ENCODE measurements at regions not wholly inside any gene's neighbourhood (a gene's known extent, or its start where the extent isn't known, plus 50 kb on each side); places are given as distances from the start of the nearest gene placed in this dataset.

GRCh38 chr12:58296863-58297262, 355.5 kb downstream of the ATP23 start:
- H3K9me3 ChIP-seq (ENCODE audit: control extremely low read depth in 1 of 3, control insufficient read depth in 2 of 3, insufficient read depth in 1 of 3, low read length in 2 of 3) = no peaks in the 10 kb centered on the region
- peaks cover 4% of the 10 kb centered on the region for H3K27me3 Mint-ChIP-seq
- CTCF ChIA-PET = no interaction called here
- intact Hi-C loops (cut with micrococcal nuclease) = no loop called here
- no peaks in the 10 kb centered on the region for H4K20me1 ChIP-seq (ENCODE audit: control insufficient read depth, insufficient read depth, low read length, poor library complexity, severe bottlenecking)
- no peaks in the 10 kb centered on the region for H3K36me3 ChIP-seq (replicated peaks in 1 of 2; ENCODE audit: control extremely low read depth in 1 of 2, control insufficient read depth in 1 of 2, extremely low read depth in 1 of 2, insufficient read depth in 2 of 2, low read length in 1 of 2)
- no peak overlapping the region for H3K27ac ChIP-seq (ENCODE audit: low read length in 2 of 2)
- no peak for DNase-seq
- no peak for TF ChIP-seq CTCF (IDR thresholded peaks at IDR 0.05)
- no peak for TF ChIP-seq EZH2 (IDR thresholded peaks at IDR 0.05; ENCODE audit: borderline replicate concordance, insufficient read depth, low read depth, low read length, poor library complexity, severe bottlenecking)
- H3K27me3 ChIP-seq (replicated peaks in 1 of 4; ENCODE audit: control extremely low read depth in 1 of 4, control insufficient read depth in 3 of 4, insufficient read depth in 4 of 4, low read length in 3 of 4) = peaks cover 0 to 2% (median 0%) of the 10 kb centered on the region in 4 experiments
- H3K4me1 ChIP-seq (ENCODE audit: control insufficient read depth in 2 of 2, insufficient read depth in 2 of 2, low read length in 2 of 2) = no peaks in the 10 kb centered on the region
- no peak overlapping the region for H2AFZ ChIP-seq (ENCODE audit: insufficient read depth, low read depth, low read length, poor library complexity, severe bottlenecking)
- POLR2A ChIA-PET = no interaction called here
- H3K9ac ChIP-seq (ENCODE audit: low read length) = no peak overlapping the region
- H3K4me3 ChIP-seq (ENCODE audit: control extremely low read depth in 1 of 5, extremely low read depth in 1 of 5, insufficient read depth in 1 of 5, low read depth in 2 of 5, low read length in 4 of 5) = no peak overlapping the region
- no peak for ATAC-seq (ENCODE audit: low read depth)
- no peak overlapping the region for H3K4me3 Mint-ChIP-seq
- H3K27ac Mint-ChIP-seq = no peak overlapping the region
- no peaks in the 10 kb centered on the region for H3K79me2 ChIP-seq (ENCODE audit: control insufficient read depth, insufficient read depth, low read length)
- no peak overlapping the region for H3K4me2 ChIP-seq (replicated peaks; ENCODE audit: low read depth, low read length, poor library complexity, severe bottlenecking)
- H3K4me1 Mint-ChIP-seq = no peaks in the 10 kb centered on the region
- H3K9me3 Mint-ChIP-seq (ENCODE audit: insufficient read depth) = no peaks in the 10 kb centered on the region
- WGBS (ENCODE audit: insufficient coverage) = 79% methylated on average over 2 of the region's 4 CpGs

DNA sequence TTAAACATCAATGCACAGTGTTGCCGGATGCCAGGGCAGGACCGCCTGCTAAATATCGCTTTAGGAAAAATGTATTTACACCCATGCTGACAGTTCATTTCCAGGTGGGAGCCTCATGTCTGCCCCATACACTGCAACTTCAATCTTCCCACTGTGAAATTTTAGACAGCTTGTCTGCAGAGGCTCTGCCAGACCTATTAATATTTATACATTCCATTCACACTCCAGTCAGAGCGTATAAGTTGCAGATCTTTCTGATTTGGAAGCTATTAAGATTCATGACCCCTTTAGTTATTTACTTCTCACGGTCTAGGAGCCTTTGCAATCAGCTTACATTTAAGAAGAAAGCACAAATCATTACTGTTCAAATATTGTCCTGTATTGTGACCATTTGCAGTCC, 357.4 kb downstream of the ATP23 start:
- no peak overlapping the region for H2AFZ ChIP-seq (ENCODE audit: insufficient read depth, low read depth, low read length, poor library complexity, severe bottlenecking)
- CTCF ChIA-PET = no interaction called here
- POLR2A ChIA-PET = no interaction called here
- peaks cover 0 to 2% (median 0%) of the 10 kb centered on the region in 4 experiments for H3K27me3 ChIP-seq (replicated peaks in 1 of 4; ENCODE audit: control extremely low read depth in 1 of 4, control insufficient read depth in 3 of 4, insufficient read depth in 4 of 4, low read length in 3 of 4)
- H3K4me2 ChIP-seq (replicated peaks; ENCODE audit: low read depth, low read length, poor library complexity, severe bottlenecking) = no peak overlapping the region
- Mint-ChIP-seq H3K27ac (no peak overlapping the region), H3K27me3 (peaks cover 4% of the 10 kb centered on the region), H3K9me3 (ENCODE audit: insufficient read depth) (no peaks in the 10 kb centered on the region), H3K4me3 (no peak overlapping the region), H3K4me1 (no peaks in the 10 kb centered on the region)
- 100% methylated on average over 2 of the region's 5 CpGs for WGBS (ENCODE audit: insufficient coverage)
- H3K9me3 ChIP-seq (ENCODE audit: control extremely low read depth in 1 of 3, control insufficient read depth in 2 of 3, insufficient read depth in 1 of 3, low read length in 2 of 3) = no peaks in the 10 kb centered on the region
- ATAC-seq (ENCODE audit: low read depth) = no peak
- H3K9ac ChIP-seq (ENCODE audit: low read length) = no peak overlapping the region
- H3K27ac ChIP-seq (ENCODE audit: low read length in 2 of 2) = no peak overlapping the region
- no peaks in the 10 kb centered on the region for H4K20me1 ChIP-seq (ENCODE audit: control insufficient read depth, insufficient read depth, low read length, poor library complexity, severe bottlenecking)
- no peak overlapping the region for H3K4me3 ChIP-seq (ENCODE audit: control extremely low read depth in 1 of 5, extremely low read depth in 1 of 5, insufficient read depth in 1 of 5, low read depth in 2 of 5, low read length in 4 of 5)
- TF ChIP-seq EZH2 (IDR thresholded peaks at IDR 0.05; ENCODE audit: borderline replicate concordance, insufficient read depth, low read depth, low read length, poor library complexity, severe bottlenecking) (no peak), CTCF (IDR thresholded peaks at IDR 0.05) (no peak)
- H3K4me1 ChIP-seq (ENCODE audit: control insufficient read depth in 2 of 2, insufficient read depth in 2 of 2, low read length in 2 of 2) = no peaks in the 10 kb centered on the region
- intact Hi-C loops (cut with micrococcal nuclease) = no loop called here
- DNase-seq = no peak
- H3K79me2 ChIP-seq (ENCODE audit: control insufficient read depth, insufficient read depth, low read length) = no peaks in the 10 kb centered on the region
- no peaks in the 10 kb centered on the region for H3K36me3 ChIP-seq (replicated peaks in 1 of 2; ENCODE audit: control extremely low read depth in 1 of 2, control insufficient read depth in 1 of 2, extremely low read depth in 1 of 2, insufficient read depth in 2 of 2, low read length in 1 of 2)

All from B cell (primary cell).